GM10248 (cell line): ENCODE measurements at regions not wholly inside any gene's neighbourhood (a gene's known extent, or its start where the extent isn't known, plus 50 kb on each side); places are given as distances from the start of the nearest gene placed in this dataset.

Experiments used
- CTCF ChIA-PET: fragments of 300-600 bp; sonication (Branson Sonifier 250); formaldehyde crosslinking; extraction: SDS; loops from one replicate; lab custom pipeline; 2021; ENCODE audit warnings: antibody characterized with exemption; lab: Yijun Ruan, JAX
- POLR2A ChIA-PET: fragments of 350-650 bp; sonication (Branson Sonifier 250); formaldehyde crosslinking; extraction: SDS; loops from one replicate; lab custom pipeline; 2020; ENCODE audit warnings: antibody characterized with exemption; lab: Yijun Ruan, JAX
- DNase-seq: peaks from one replicate; pipeline ENCODE4 v3.0.0; 2012; ENCODE audit errors: extremely low spot score
- TF ChIP-seq, protein P1 (sequence below): IDR thresholded peaks from 2 replicates; pipeline ENCODE4 v1.5.1; 2012; ENCODE audit warnings: mild to moderate bottlenecking, low read depth; ENCODE audit errors: extremely low read depth, missing control alignments, control extremely low read depth

DNA sequence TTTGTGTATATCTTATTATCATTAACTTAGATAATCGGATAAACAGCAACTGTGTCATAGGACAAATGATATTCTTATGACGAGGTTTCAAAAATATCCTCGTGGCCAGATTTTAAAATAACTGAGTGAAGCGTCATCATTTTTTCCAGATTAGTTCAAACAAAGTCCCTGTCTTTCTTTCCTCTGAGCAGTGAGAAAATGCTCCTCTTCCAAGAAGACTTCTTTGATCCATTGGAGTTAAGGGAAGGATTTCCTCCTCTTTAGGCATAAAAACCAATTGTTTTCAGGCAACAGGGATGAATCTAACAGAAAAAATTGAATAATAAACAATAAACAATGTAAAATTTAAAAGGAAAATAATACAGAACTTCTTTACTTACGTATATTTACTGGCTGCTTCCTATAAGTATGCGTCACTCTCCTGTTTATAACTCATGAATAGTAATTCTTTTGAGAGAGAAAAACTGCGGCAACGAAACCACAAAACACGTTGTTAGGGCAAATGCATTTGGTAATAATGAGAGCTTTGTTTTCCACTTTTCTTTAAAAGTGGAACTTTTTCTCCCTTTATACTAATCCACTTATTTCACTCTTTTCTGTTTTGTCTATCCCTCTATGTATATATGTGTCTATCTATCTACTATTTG lies 419.4 kb upstream of the ONECUT1 start:
- no peak for DNase-seq
- ChIA-PET CTCF (no interaction called here), POLR2A (no interaction called here)
- TF ChIP-seq, protein P1, sequence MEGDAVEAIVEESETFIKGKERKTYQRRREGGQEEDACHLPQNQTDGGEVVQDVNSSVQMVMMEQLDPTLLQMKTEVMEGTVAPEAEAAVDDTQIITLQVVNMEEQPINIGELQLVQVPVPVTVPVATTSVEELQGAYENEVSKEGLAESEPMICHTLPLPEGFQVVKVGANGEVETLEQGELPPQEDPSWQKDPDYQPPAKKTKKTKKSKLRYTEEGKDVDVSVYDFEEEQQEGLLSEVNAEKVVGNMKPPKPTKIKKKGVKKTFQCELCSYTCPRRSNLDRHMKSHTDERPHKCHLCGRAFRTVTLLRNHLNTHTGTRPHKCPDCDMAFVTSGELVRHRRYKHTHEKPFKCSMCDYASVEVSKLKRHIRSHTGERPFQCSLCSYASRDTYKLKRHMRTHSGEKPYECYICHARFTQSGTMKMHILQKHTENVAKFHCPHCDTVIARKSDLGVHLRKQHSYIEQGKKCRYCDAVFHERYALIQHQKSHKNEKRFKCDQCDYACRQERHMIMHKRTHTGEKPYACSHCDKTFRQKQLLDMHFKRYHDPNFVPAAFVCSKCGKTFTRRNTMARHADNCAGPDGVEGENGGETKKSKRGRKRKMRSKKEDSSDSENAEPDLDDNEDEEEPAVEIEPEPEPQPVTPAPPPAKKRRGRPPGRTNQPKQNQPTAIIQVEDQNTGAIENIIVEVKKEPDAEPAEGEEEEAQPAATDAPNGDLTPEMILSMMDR: no peak

DNA sequence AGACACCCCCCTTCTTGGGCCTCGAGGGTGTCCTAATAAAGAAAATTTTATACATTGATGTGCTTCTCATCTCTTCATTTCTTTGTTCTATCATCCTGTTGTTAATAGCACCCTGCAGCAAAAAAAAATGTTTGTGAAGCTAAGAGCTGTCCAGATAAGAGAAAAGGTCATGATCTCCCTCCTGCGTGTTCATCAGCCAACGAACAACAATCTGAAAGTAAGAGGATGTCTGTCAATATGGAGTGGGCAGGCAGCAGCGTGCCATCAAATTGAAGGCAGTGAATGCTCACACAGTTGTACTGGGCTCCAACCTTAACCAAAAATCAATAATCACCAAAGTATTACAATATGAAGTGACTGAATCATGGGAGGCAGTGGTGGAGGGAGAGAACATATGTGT lies 418.6 kb upstream of the ONECUT1 start:
- CTCF ChIA-PET: interaction anchor here (2.4 kb wide), 1 partner anchor 19 kb away, joined by 8 read pairs; no protein-coding TSS in a partner anchor
- DNase-seq: no peak
- POLR2A ChIA-PET: no interaction called here
- TF ChIP-seq, protein P1: no peak

DNA sequence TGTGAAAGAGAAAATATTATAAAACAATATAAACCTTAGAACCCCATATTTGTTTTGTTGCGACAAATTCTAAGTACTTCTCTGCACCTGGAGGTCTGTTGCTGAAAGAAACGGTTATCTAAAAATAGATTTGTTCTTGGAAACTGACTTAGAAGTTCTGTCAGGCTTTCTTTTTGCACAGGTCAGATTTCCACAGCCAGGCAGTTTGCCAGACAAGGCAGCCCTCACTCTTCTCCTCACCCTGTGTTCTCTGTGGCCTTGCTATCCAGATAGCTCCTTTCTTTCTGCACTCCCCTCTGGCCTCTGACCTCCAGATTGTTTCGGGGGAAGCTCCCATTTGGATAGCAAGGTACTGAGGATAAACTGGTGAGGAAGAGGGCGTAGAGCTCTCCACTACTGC lies 413.3 kb upstream of the ONECUT1 start:
- CTCF ChIA-PET: interaction anchor here (1.7 kb wide), 1 partner anchor 9 kb away, joined by 4 read pairs; no protein-coding TSS in a partner anchor
- TF ChIP-seq, protein P1: no peak
- POLR2A ChIA-PET: no interaction called here

DNA sequence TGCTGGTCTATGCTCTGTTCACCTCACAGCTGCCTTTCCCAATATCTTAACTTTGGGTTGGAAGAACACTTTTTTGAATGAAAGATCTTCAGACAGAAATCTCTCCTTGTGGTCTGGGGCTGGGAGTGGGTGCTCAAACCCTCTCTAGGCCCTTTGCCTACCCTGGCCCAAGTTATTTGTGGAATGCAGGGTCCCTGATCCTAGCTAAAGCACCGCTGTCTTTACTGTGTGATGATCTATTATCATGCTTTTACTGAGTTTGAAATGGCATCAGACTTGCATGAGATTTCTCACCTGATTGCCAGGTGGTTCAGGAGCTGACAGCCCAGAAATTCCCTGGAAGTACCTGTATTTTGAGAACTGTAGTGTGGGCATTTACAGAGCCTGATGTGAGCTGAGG lies 412.7 kb upstream of the ONECUT1 start:
- DNase-seq: no peak
- CTCF ChIA-PET: interaction anchor here (1.2 to 1.7 kb wide), 2 partner anchors 8 to 9 kb away, joined by 3 to 4 read pairs; no protein-coding TSS in a partner anchor
- TF ChIP-seq, protein P1: no peak
- POLR2A ChIA-PET: no interaction called here

More for the DNA sequence above, 413.3 kb upstream of the ONECUT1 start:
- DNase-seq: no peak

DNA sequence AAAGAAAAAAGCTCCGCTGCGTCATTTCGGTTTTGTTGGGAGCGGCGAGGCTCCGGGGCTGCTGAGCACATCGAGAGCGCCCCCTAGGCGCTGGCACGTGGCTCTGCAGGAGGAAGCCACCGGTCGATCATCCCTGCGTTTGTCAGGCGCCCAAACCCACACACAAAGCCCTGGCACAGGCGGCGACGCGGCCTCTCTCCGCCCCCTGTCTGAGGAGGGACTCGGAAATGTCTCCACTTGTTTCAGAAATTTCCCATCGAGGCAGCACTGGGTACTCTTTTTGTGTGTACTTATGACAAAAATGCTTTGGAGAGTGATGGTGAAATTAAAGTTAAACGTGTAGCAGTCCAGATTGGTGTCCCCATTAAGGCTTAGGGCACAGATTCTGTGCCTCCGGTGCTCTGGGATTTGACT lies 407.3 kb upstream of the ONECUT1 start:
- DNase-seq: peak; percentile 65
- TF ChIP-seq, protein P1: peak; percentile 86
- POLR2A ChIA-PET: no interaction called here
- CTCF ChIA-PET: interaction anchor here (0.6 kb wide), 1 partner anchor 414 kb away, joined by 3 read pairs; no protein-coding TSS in a partner anchor

DNA sequence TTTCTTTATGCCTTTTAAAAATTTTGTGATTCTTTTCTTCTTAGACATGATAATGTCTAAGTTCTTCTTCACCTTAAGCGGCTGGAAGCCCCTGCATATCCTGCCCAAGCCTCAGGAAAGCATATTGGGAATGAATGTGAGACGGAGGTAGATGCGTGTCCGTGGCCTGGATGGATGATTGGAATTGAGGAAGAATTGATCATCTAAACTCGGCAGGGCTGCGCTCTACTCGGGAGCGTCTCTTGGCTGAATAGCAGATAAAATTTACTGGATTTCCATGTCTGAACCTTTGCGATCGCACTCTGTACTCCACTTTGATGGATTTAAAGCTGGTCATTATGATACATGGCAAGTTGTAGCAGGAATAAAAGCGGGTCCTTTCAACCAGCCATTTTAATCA lies 406.7 kb upstream of the ONECUT1 start:
- CTCF ChIA-PET: interaction anchor here (0.6 kb wide), 1 partner anchor 414 kb away, joined by 3 read pairs; no protein-coding TSS in a partner anchor
- no peak for DNase-seq
- TF ChIP-seq, protein P1: no peak
- POLR2A ChIA-PET: no interaction called here
